Heart right ventricle (tissue), 16 donors: ENCODE measurements at regions not wholly inside any gene's neighbourhood (a gene's known extent, or its start where the extent isn't known, plus 50 kb on each side); places are given as distances from the start of the nearest gene placed in this dataset.

ENCODE experiments used
- ATAC-seq, 8 donors: fragments of 200-7000 bp; cut with Tn5 transposase; one replicate each; pipeline ENCODE4 v1.9.1; 2020; ENCODE audit warnings: mild to moderate bottlenecking in 8 of 8, moderate library complexity in 8 of 8, moderate number of reproducible peaks in 1 of 8
- DNase-seq, 2 donors: peaks; one replicate each; pipeline ENCODE4 v3.0.0-alpha.2; 2020
- H3K27ac ChIP-seq, 10 donors: fragments of 200-600 bp; sonication (generic) in 2 of 10; one replicate each; pipeline versions ENCODE4 v1.5.0 to v1.8.0; 2020 to 2022; ENCODE audit warnings: mild to moderate bottlenecking in 3 of 10
- H3K27me3 ChIP-seq, 7 donors: fragments of 200-600 bp; one replicate each; pipeline ENCODE4 v1.8.0; 2021 to 2022; ENCODE audit warnings: mild to moderate bottlenecking in 2 of 7
- H3K36me3 ChIP-seq, 9 donors: fragments of 200-600 bp; sonication (generic) in 1 of 9; one replicate each; pipeline versions ENCODE4 v1.5.0 to v1.8.0; 2020 to 2022; ENCODE audit warnings: mild to moderate bottlenecking in 2 of 9
- H3K4me1 ChIP-seq, 9 donors: fragments of 200-600 bp; sonication (generic) in 1 of 9; one replicate each; pipeline versions ENCODE4 v1.5.0 to v1.8.0; 2020 to 2022; ENCODE audit warnings: mild to moderate bottlenecking in 4 of 9
- H3K4me3 ChIP-seq, 10 donors: fragments of 200-600 bp; sonication (generic) in 2 of 10; one replicate each; pipeline versions ENCODE4 v1.5.0 to v1.8.0; 2020 to 2022; ENCODE audit warnings: mild to moderate bottlenecking in 7 of 10, moderate library complexity in 2 of 10
- H3K9me3 ChIP-seq, 11 donors: fragments of 200-600 bp in 10 of 11; sonication (generic) in 2 of 11; one replicate each; pipeline versions ENCODE4 v1.5.0 to v1.8.0; 2013 to 2022; ENCODE audit warnings: mild to moderate bottlenecking in 2 of 11, control low read depth in 1 of 11, moderate library complexity in 1 of 11
- CTCF ChIP-seq, 9 donors: fragments of 200-600 bp; sonication (generic) in 2 of 9; IDR thresholded peaks; one replicate each; pipeline versions ENCODE4 v1.5.0 to v1.8.0; 2021 to 2022; ENCODE audit warnings: antibody characterized with exemption in 9 of 9, mild to moderate bottlenecking in 5 of 9, moderate library complexity in 1 of 9
- WGBS, 2 donors: extraction: QIAGEN DNeasy Blood & Tissue Kit; methylation state at CpG; one replicate each; pipeline ENCODE4 v1.1.7; 2013; ENCODE audit warnings: inconsistent platforms in 1 of 2; 5-methylcytosine and 5-hydroxymethylcytosine counted together
- intact Hi-C, 10 donors: fragments of 100-400 bp; cut with DNase I; formaldehyde crosslinking; loops; one replicate each; pipeline versions ENCODE4 v1.11.1 to v1.14.2; 2022
- donor health status: Arrhythmogenic right ventricular cardiomyopathy.
- donor health status: ischemic (EF 13 %, LVEDD 7.1; RV severe dilation, severe dysfunction).
- donor health status: healthy with polysubstance abuse.
- donor health status: DM: no; HTN: yes; CAD: no.
- donor health status: DM: no; HTN: no; CAD: no.
- donor health status: ischemic (EF 25% LVEDD 6.9; RV normal size, moderate dysfunction).
- donor health status: ischemic (EF 25% LVEDD 5.7; RV mildly dilated, moderate dysfunction).
- donor health status: healthy.
- donor health status: DM: yes; HTN: yes; CAD: no.
- donor health status: Ischemic cardiomyopathy.
- donor health status: ischemic (EF 35%, LVEDD 5.7; RV mildly dilated, moderate dysfunction).
- donor health status: nonischemic (EF 11% LVEDD 7.7; RV severe dilation, severe dysfunction).
- donor health status: DM: yes; HTN: yes; CAD: no.
- donor health status: PGD.
- donor health status: ischemic (EF 29% LVEDD 5.4; RV normal size, mild dysfunction).
- donor health status: nonischemic (EF 23%, LVEDD 6.1; RV moderate dilation, normal function).

DNA sequence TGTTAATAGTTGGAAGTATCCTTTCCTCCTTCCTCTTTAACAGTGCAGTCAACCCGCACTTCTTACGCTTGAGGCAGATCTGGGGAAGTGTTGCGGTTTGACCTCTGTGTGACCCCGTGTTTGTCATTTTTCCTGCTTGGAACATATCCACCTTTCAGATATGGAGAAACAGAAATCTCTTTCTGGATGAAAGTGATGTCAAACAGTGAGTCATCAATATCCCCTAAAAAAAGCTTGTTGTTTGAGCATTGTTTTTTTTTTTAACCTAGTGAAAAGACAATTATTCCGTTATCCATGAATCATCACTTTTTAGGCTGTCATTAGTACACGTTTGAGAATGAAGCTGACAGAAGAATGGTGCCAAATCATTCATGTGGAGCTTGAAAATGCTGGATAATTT is 293.7 kb downstream of the ARPP21 start:
- H3K27me3 ChIP-seq = no peaks in the 10 kb centered on the region
- H3K36me3 ChIP-seq = no peaks in the 10 kb centered on the region
- DNase-seq (no peak), ATAC-seq (peak in 1 of 8 donors; percentile 47)
- no peak overlapping the region for H3K4me3 ChIP-seq
- intact Hi-C loops = no loop called here
- H3K9me3 ChIP-seq = no peaks in the 10 kb centered on the region
- H3K4me1 ChIP-seq = peaks cover 0 to 13% (median 0%) of the 10 kb centered on the region in 9 donors
- H3K27ac ChIP-seq = no peak overlapping the region
- 20 to 24% methylated on average over 6 of the region's 6 CpGs for WGBS, 2 donors
- TF ChIP-seq CTCF (IDR thresholded peaks at IDR 0.05) = no peak

DNA sequence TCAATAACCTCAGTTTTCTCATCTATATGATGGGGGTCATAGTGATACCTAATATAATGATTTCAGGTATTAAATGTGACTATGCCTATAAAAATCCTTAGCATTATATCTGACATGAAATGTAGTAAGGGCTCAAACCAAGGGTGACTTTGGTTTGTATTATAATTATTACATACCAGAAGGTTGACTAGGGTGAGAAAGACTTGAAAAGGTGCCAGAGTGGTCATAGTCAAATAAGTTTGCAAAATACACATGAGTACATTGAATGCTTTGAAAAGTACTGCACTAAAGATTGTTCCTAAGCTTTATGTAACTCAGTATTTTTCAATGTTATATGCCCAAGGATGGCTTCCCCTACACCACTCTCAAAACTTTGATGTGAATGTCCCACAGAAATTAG is 297.2 kb downstream of the ARPP21 start:
- H3K27ac ChIP-seq = no peak overlapping the region
- H3K4me1 ChIP-seq = peaks cover 0 to 13% (median 0%) of the 10 kb centered on the region in 9 donors
- TF ChIP-seq CTCF (IDR thresholded peaks at IDR 0.05) = no peak
- no peaks in the 10 kb centered on the region for H3K36me3 ChIP-seq
- H3K4me3 ChIP-seq = no peak overlapping the region
- H3K27me3 ChIP-seq = no peaks in the 10 kb centered on the region
- ATAC-seq (no peak), DNase-seq (no peak)
- intact Hi-C loops = no loop called here
- H3K9me3 ChIP-seq = no peaks in the 10 kb centered on the region

GRCh38 chr3:35944926-35945710 is 305.8 kb downstream of the ARPP21 start:
- H3K36me3 ChIP-seq = no peaks in the 10 kb centered on the region

GRCh38 chr3:35946121-35946853 is 307.0 kb downstream of the ARPP21 start:
- ATAC-seq = no peak
- peak in 5 of 9 donors; percentile 36 to 47 (median 40) for TF ChIP-seq CTCF (IDR thresholded peaks at IDR 0.05)
- Histone ChIP-seq H3K4me1 (no peaks in the 10 kb centered on the region), H3K27me3 (no peaks in the 10 kb centered on the region), H3K36me3 (no peaks in the 10 kb centered on the region), H3K9me3 (no peaks in the 10 kb centered on the region), H3K27ac (no peak overlapping the region), H3K4me3 (no peak overlapping the region)
- 47 to 56% methylated on average over 8 of the region's 8 CpGs for WGBS, 2 donors
- DNase-seq = no peak
- intact Hi-C loops = no loop called here

More at GRCh38 chr3:35944926-35945710, 305.8 kb downstream of the ARPP21 start:
- Histone ChIP-seq H3K27ac (no peak overlapping the region), H3K9me3 (no peaks in the 10 kb centered on the region), H3K4me3 (no peak overlapping the region), H3K27me3 (no peaks in the 10 kb centered on the region), H3K4me1 (no peaks in the 10 kb centered on the region)
- no peak for ATAC-seq
- DNase-seq = no peak
- WGBS, 2 donors = 86 to 93% methylated on average over 2 of the region's 2 CpGs
- no peak for TF ChIP-seq CTCF (IDR thresholded peaks at IDR 0.05)
- intact Hi-C loops = no loop called here
